GM12865 (cell line): ENCODE measurements at regions not wholly inside any gene's neighbourhood (a gene's known extent, or its start where the extent isn't known, plus 50 kb on each side); places are given as distances from the start of the nearest gene placed in this dataset.

Experiments
- DNase-seq: peaks from one replicate; pipeline ENCODE4 v3.0.0; 2010; ENCODE audit warnings: low read depth
- H3K4me3 ChIP-seq: 2 replicates; pipeline ENCODE4 v1.5.1; 2011; ENCODE audit warnings: mild to moderate bottlenecking, low read depth, low read length, control low read depth
- CTCF ChIP-seq: IDR thresholded peaks from 2 replicates; pipeline ENCODE4 v1.5.1; 2011; ENCODE audit warnings: low read length, control low read depth, low read depth, inconsistent platforms; ENCODE audit not compliant: insufficient read depth; ENCODE audit errors: missing control alignments

DNA sequence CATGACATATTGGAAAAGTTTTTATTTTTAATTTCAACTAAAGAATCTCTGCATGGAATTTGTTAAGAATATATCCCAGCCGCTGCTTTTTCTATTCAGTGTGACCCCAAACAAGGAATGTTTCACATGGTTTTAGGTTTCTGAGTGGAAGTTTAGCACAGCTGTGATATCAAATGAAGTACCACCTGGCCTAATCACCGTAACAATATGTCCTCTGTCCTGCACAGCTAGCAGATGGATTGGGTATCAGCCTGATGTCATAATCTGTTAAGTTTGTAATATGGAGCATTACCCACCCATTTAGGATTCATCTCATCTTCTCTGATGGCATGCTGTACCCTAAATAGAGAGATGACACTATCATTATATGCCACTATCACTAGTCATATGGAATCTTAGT, 963.7 kb upstream of the ADGRL2 start:
- TF ChIP-seq CTCF = no peak
- no peak for DNase-seq
- H3K4me3 ChIP-seq = no peak overlapping the region

- H3K4me3 ChIP-seq = no peak overlapping the region
- TF ChIP-seq CTCF = no peak
- DNase-seq = no peak
Observed at GRCh38 chr1:80836505-80836904, 964.2 kb upstream of the ADGRL2 start.

- no peak overlapping the region for H3K4me3 ChIP-seq
- no peak for TF ChIP-seq CTCF
- no peak for DNase-seq
Observed at GRCh38 chr1:80827666-80828065, 973.1 kb upstream of the ADGRL2 start.

- DNase-seq = no peak
- H3K4me3 ChIP-seq = no peak overlapping the region
- no peak for TF ChIP-seq CTCF
Observed at GRCh38 chr1:80825067-80825466, 975.7 kb upstream of the ADGRL2 start.

- H3K4me3 ChIP-seq = no peak overlapping the region
- no peak for DNase-seq
- TF ChIP-seq CTCF = no peak
Observed at GRCh38 chr1:80818211-80818610, 982.5 kb upstream of the ADGRL2 start.

GRCh38 chr1:80807981-80808380, 992.8 kb upstream of the ADGRL2 start:
- no peak for DNase-seq
- TF ChIP-seq CTCF = no peak
- H3K4me3 ChIP-seq = no peak overlapping the region

DNA sequence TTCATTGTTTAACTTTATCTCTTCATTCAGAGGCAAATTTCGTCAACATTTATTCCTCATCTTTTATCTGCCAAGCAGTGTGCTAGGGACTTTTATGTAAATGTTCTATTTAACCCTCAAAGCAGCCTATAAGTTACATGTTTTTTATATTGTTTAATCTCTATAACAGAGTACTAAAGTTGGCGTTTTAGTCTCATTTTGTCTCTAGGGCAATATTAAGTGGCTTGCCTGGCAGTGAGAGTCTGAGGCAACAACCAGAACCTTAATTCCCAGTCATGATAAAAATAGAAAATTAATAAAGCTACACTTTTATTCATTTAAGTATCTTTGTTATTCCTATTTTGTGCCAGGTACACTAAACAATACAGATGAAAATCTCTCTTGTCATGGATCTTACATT, 994.3 kb upstream of the ADGRL2 start:
- H3K4me3 ChIP-seq = no peak overlapping the region
- DNase-seq = no peak
- TF ChIP-seq CTCF = no peak
